ENCODE measurements at regions not wholly inside any gene's neighbourhood (a gene's known extent, or its start where the extent isn't known, plus 50 kb on each side); places are given as distances from the start of the nearest gene placed in this dataset.

DNA sequence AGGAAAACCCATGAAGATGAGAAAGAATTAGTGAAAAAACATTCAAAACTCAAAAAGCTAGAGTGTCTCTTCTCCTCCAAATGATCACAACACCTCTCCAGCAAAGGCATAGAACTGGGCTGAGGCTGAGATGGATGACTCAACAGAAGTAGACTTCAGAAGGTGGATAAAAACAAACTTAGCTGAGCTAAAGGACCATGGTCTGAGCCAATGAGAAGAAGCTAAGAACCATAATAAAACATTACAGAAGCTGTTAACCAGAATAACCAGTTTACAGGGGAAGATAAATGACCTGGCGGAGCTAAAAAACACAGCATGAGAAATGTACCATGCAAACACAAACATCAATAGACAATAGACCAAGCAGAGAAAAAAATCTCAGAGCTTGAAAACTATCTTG, 904.1 kb upstream of the MANEA start:
- peaks cover 22% of the 10 kb centered on the region for H3K9me3 Mint-ChIP-seq
- no peaks in the 10 kb centered on the region for H3K27me3 Mint-ChIP-seq (ENCODE audit: insufficient read depth, low read depth)
- Histone ChIP-seq H3K4me1 (no peaks in the 10 kb centered on the region), H2AFZ (replicated peaks) (no peak overlapping the region), H3K36me3 (no peaks in the 10 kb centered on the region), H3F3A (ENCODE audit: low read depth) (no peaks in the 10 kb centered on the region), H3K4me2 (no peak overlapping the region), H3K27ac (no peak overlapping the region), H3K9me3 (ENCODE audit: low read depth) (peaks cover 4% of the 10 kb centered on the region), H3K79me2 (ENCODE audit: low read depth) (no peaks in the 10 kb centered on the region), H3K4me3 (no peak overlapping the region), H3K9ac (no peak overlapping the region), H3K27me3 (no peaks in the 10 kb centered on the region), H4K20me1 (ENCODE audit: low read depth) (no peaks in the 10 kb centered on the region)
- DNase-seq (ENCODE audit: low spot score): no peak
- no peaks in the 10 kb centered on the region for H3K36me3 Mint-ChIP-seq
- no peak overlapping the region for H3K4me3 Mint-ChIP-seq
- H3K4me1 Mint-ChIP-seq: no peaks in the 10 kb centered on the region
- H3K27ac Mint-ChIP-seq: no peak overlapping the region
- TF ChIP-seq, protein P1, sequence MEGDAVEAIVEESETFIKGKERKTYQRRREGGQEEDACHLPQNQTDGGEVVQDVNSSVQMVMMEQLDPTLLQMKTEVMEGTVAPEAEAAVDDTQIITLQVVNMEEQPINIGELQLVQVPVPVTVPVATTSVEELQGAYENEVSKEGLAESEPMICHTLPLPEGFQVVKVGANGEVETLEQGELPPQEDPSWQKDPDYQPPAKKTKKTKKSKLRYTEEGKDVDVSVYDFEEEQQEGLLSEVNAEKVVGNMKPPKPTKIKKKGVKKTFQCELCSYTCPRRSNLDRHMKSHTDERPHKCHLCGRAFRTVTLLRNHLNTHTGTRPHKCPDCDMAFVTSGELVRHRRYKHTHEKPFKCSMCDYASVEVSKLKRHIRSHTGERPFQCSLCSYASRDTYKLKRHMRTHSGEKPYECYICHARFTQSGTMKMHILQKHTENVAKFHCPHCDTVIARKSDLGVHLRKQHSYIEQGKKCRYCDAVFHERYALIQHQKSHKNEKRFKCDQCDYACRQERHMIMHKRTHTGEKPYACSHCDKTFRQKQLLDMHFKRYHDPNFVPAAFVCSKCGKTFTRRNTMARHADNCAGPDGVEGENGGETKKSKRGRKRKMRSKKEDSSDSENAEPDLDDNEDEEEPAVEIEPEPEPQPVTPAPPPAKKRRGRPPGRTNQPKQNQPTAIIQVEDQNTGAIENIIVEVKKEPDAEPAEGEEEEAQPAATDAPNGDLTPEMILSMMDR (IDR thresholded peaks at IDR 0.05): no peak
- TF ChIP-seq EZH2phosphoT487 (IDR thresholded peaks at IDR 0.05): no peak
- no peak for TF ChIP-seq EZH2 (IDR thresholded peaks at IDR 0.05)

DNA sequence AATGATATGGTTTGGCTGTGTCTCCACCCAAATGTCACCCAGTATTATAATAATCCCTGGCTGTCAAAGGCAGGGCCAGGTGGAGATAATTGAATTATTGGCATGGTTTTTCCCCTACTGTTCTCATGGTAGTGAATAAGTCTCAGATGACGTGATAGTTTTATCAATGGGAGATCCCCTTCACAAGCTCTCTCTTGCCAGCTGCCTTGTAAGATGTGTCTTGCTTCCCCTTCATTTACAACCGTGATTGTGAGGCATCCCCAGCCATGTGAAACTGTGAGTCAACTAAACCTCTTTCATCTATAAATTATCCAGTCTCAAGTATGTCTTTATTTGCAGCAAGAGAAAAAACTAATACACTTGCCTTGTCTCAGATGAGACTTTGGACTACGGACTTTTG, 907.3 kb upstream of the MANEA start:
- H3K9me3 Mint-ChIP-seq: peaks cover 16% of the 10 kb centered on the region
- H3K27me3 Mint-ChIP-seq (ENCODE audit: insufficient read depth, low read depth): no peaks in the 10 kb centered on the region
- H3K4me3 Mint-ChIP-seq: no peak overlapping the region
- no peaks in the 10 kb centered on the region for H3K36me3 Mint-ChIP-seq
- H3K4me2 ChIP-seq: no peak overlapping the region
- no peak for TF ChIP-seq EZH2 (IDR thresholded peaks at IDR 0.05)
- TF ChIP-seq, protein P1 (IDR thresholded peaks at IDR 0.05): no peak
- TF ChIP-seq EZH2phosphoT487 (IDR thresholded peaks at IDR 0.05): no peak
- H3F3A ChIP-seq (ENCODE audit: low read depth): no peaks in the 10 kb centered on the region
- no peak overlapping the region for H3K27ac Mint-ChIP-seq
- no peaks in the 10 kb centered on the region for H3K4me1 ChIP-seq
- H3K79me2 ChIP-seq (ENCODE audit: low read depth): no peaks in the 10 kb centered on the region
- H3K4me1 Mint-ChIP-seq: no peaks in the 10 kb centered on the region
- no peak overlapping the region for H3K27ac ChIP-seq
- H3K4me3 ChIP-seq: no peak overlapping the region
- no peaks in the 10 kb centered on the region for H4K20me1 ChIP-seq (ENCODE audit: low read depth)
- H2AFZ ChIP-seq (replicated peaks): no peak overlapping the region
- H3K27me3 ChIP-seq: no peaks in the 10 kb centered on the region
- no peak overlapping the region for H3K9ac ChIP-seq
- peaks cover 1% of the 10 kb centered on the region for H3K9me3 ChIP-seq (ENCODE audit: low read depth)
- no peak for DNase-seq (ENCODE audit: low spot score)
- no peaks in the 10 kb centered on the region for H3K36me3 ChIP-seq

DNA sequence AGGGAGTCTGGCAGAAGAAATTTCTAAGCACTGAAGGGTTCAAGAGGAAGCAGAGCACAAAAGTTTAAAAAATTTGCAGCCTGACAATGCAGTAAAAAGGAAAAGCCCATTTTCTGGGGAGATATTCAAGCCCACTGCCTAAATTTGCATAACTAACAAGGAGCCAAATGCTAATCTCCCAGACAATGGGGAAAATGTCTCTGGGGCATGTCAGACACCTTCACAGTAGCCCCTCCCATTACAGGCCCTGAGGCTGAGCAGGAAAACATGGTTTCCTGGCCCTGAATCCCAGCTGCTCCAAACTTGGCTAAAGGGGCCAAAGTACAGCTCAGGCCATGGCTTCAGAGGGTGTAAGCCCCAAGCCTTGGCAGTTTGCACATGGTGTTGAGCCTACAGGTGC, 908.5 kb upstream of the MANEA start:
- no peaks in the 10 kb centered on the region for H3K27me3 ChIP-seq
- no peak overlapping the region for H2AFZ ChIP-seq (replicated peaks)
- no peak overlapping the region for H3K4me3 ChIP-seq
- H3K36me3 ChIP-seq: no peaks in the 10 kb centered on the region
- H3K4me1 Mint-ChIP-seq: no peaks in the 10 kb centered on the region
- H3K27ac ChIP-seq: no peak overlapping the region
- H3F3A ChIP-seq (ENCODE audit: low read depth): no peaks in the 10 kb centered on the region
- no peaks in the 10 kb centered on the region for H3K9me3 ChIP-seq (ENCODE audit: low read depth)
- H3K27me3 Mint-ChIP-seq (ENCODE audit: insufficient read depth, low read depth): no peaks in the 10 kb centered on the region
- H4K20me1 ChIP-seq (ENCODE audit: low read depth): no peaks in the 10 kb centered on the region
- TF ChIP-seq EZH2phosphoT487 (IDR thresholded peaks at IDR 0.05) (no peak), EZH2 (IDR thresholded peaks at IDR 0.05) (no peak)
- TF ChIP-seq, protein P1 (IDR thresholded peaks at IDR 0.05): no peak
- H3K4me2 ChIP-seq: no peak overlapping the region
- peaks cover 11% of the 10 kb centered on the region for H3K9me3 Mint-ChIP-seq
- DNase-seq (ENCODE audit: low spot score): no peak
- H3K79me2 ChIP-seq (ENCODE audit: low read depth): no peaks in the 10 kb centered on the region
- H3K9ac ChIP-seq: no peak overlapping the region
- H3K27ac Mint-ChIP-seq: no peak overlapping the region
- no peaks in the 10 kb centered on the region for H3K4me1 ChIP-seq
- H3K36me3 Mint-ChIP-seq: no peaks in the 10 kb centered on the region
- no peak overlapping the region for H3K4me3 Mint-ChIP-seq

DNA sequence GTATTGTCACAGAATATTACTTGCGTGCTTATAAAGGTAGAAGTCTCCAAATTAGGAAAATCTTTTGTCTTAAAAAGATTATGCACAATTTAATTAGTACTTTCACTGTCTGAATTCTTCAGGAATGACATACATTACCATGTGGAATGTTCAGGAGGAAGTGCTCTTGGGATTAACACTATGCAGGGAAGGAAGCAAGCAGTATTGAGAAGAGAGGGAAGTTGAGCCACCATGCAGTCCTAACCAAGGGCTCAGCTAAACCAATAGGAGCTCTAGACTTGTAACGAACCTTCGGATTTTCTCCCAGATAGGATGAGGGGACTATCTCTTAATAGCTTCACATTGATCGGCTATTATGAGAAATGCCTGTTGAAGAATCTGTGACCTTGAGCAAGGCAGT, 918.4 kb upstream of the MANEA start:
- Histone ChIP-seq H4K20me1 (ENCODE audit: low read depth) (no peaks in the 10 kb centered on the region), H3K4me3 (no peak overlapping the region), H3K27me3 (no peaks in the 10 kb centered on the region), H3K79me2 (ENCODE audit: low read depth) (no peaks in the 10 kb centered on the region), H3F3A (ENCODE audit: low read depth) (no peaks in the 10 kb centered on the region), H3K36me3 (no peaks in the 10 kb centered on the region), H3K9ac (no peak overlapping the region), H3K4me1 (no peaks in the 10 kb centered on the region), H2AFZ (replicated peaks) (no peak overlapping the region), H3K4me2 (no peak overlapping the region), H3K27ac (no peak overlapping the region), H3K9me3 (ENCODE audit: low read depth) (no peaks in the 10 kb centered on the region)
- H3K36me3 Mint-ChIP-seq: no peaks in the 10 kb centered on the region
- no peak overlapping the region for H3K27ac Mint-ChIP-seq
- no peaks in the 10 kb centered on the region for H3K4me1 Mint-ChIP-seq
- TF ChIP-seq EZH2phosphoT487 (IDR thresholded peaks at IDR 0.05): no peak
- TF ChIP-seq EZH2 (IDR thresholded peaks at IDR 0.05): no peak
- TF ChIP-seq, protein P1 (IDR thresholded peaks at IDR 0.05): no peak
- H3K9me3 Mint-ChIP-seq: peaks cover 12% of the 10 kb centered on the region
- DNase-seq (ENCODE audit: low spot score): no peak
- H3K27me3 Mint-ChIP-seq (ENCODE audit: insufficient read depth, low read depth): peaks cover 4% of the 10 kb centered on the region
- H3K4me3 Mint-ChIP-seq: no peak overlapping the region

Measured in neural progenitor cell (in vitro differentiated cells).